ENCODE measurements at regions not wholly inside any gene's neighbourhood (a gene's known extent, or its start where the extent isn't known, plus 50 kb on each side); places are given as distances from the start of the nearest gene placed in this dataset.

GRCh38 chr7:35384761-35385700 lies 131.1 kb upstream of the TBX20 start:
- TF ChIP-seq FOXP2 (optimal IDR thresholded peaks at IDR 0.05; ENCODE audit: borderline replicate concordance, extremely low read depth, extremely low read length, insufficient read depth) (no peak), POLR2AphosphoS5 (IDR thresholded peaks at IDR 0.05; ENCODE audit: low read depth, low read length) (no peak)

GRCh38 chr7:35380739-35381224 lies 126.9 kb upstream of the TBX20 start:
- TF ChIP-seq SIN3A (IDR thresholded peaks at IDR 0.05; ENCODE audit: borderline replicate concordance, insufficient read depth, low read length) (no peak), POLR2AphosphoS5 (IDR thresholded peaks at IDR 0.05; ENCODE audit: low read depth, low read length) (no peak), FOXP2 (optimal IDR thresholded peaks at IDR 0.05; ENCODE audit: borderline replicate concordance, extremely low read depth, extremely low read length, insufficient read depth) (no peak), TAF1 (IDR thresholded peaks at IDR 0.05; ENCODE audit: borderline replicate concordance, insufficient read depth, low read length) (no peak), REST (IDR thresholded peaks at IDR 0.05; ENCODE audit: insufficient read depth in 1 of 2, low read depth in 2 of 2, low read length in 2 of 2) (no peak)

DNA sequence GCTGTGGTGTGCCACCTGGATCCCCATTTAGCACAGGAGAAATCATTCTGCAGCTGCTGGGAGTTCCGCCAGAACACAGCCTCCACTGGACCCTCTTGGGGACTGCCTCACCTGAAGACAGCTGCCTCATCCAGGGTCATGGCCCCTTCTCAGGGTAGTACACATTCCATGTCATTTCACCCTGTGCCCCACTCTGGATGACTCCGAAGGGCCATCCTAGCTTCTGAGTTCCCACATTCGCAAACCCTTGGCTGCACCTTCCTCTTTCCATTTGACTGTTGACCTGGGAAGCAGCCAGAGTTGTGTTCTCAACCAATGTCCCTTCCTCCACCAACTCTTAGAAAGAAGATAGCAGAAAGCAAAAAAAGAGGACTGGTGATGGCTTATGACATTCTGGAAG lies 125.6 kb upstream of the TBX20 start:
- TF ChIP-seq POLR2AphosphoS5 (IDR thresholded peaks at IDR 0.05; ENCODE audit: low read depth, low read length) (no peak), SIN3A (IDR thresholded peaks at IDR 0.05; ENCODE audit: borderline replicate concordance, insufficient read depth, low read length) (no peak), TAF1 (IDR thresholded peaks at IDR 0.05; ENCODE audit: borderline replicate concordance, insufficient read depth, low read length) (no peak), FOXP2 (optimal IDR thresholded peaks at IDR 0.05; ENCODE audit: borderline replicate concordance, extremely low read depth, extremely low read length, insufficient read depth) (no peak), REST (IDR thresholded peaks at IDR 0.05; ENCODE audit: insufficient read depth in 1 of 2, low read depth in 2 of 2, low read length in 2 of 2) (no peak)

DNA sequence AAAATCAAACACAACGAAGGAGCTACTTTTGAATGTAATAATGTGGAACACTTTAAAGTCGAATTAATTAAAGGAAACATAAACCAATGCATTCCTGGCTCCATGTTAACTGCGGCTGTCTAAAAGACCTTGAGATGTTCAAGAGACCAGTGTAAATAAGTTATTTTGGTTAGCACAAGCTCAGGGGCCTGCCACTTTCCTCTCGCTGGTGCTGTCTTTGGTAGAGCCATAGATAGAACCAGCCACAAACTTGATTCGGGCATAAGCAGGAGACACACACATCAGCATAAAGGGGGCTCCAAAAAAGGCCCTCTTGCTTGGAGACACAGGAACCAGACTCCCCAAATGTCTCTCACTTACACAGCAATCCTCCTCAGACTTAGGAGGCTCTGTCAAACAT lies 121.6 kb upstream of the TBX20 start:
- no peak for TF ChIP-seq SIN3A (IDR thresholded peaks at IDR 0.05; ENCODE audit: borderline replicate concordance, insufficient read depth, low read length)
- no peak for TF ChIP-seq REST (IDR thresholded peaks at IDR 0.05; ENCODE audit: insufficient read depth in 1 of 2, low read depth in 2 of 2, low read length in 2 of 2)
- TF ChIP-seq TAF1 (IDR thresholded peaks at IDR 0.05; ENCODE audit: borderline replicate concordance, insufficient read depth, low read length), result no peak
- TF ChIP-seq FOXP2 (optimal IDR thresholded peaks at IDR 0.05; ENCODE audit: borderline replicate concordance, extremely low read depth, extremely low read length, insufficient read depth), result no peak
- TF ChIP-seq POLR2AphosphoS5 (IDR thresholded peaks at IDR 0.05; ENCODE audit: low read depth, low read length), result no peak

- TF ChIP-seq POLR2AphosphoS5 (IDR thresholded peaks at IDR 0.05; ENCODE audit: low read depth, low read length), result no peak
- no peak for TF ChIP-seq SIN3A (IDR thresholded peaks at IDR 0.05; ENCODE audit: borderline replicate concordance, insufficient read depth, low read length)
- no peak for TF ChIP-seq REST (IDR thresholded peaks at IDR 0.05; ENCODE audit: insufficient read depth in 1 of 2, low read depth in 2 of 2, low read length in 2 of 2)
- no peak for TF ChIP-seq TAF1 (IDR thresholded peaks at IDR 0.05; ENCODE audit: borderline replicate concordance, insufficient read depth, low read length)
- no peak for TF ChIP-seq FOXP2 (optimal IDR thresholded peaks at IDR 0.05; ENCODE audit: borderline replicate concordance, extremely low read depth, extremely low read length, insufficient read depth)
Measured at GRCh38 chr7:35374858-35375257, 121.0 kb upstream of the TBX20 start.
